ENCODE measurements at regions not wholly inside any gene's neighbourhood (a gene's known extent, or its start where the extent isn't known, plus 50 kb on each side); places are given as distances from the start of the nearest gene placed in this dataset.

GRCh38 chr4:126776361-126776760 is 856.4 kb upstream of the INTU start:
- TF ChIP-seq POLR2AphosphoS5 (IDR thresholded peaks at IDR 0.05; ENCODE audit: insufficient read depth, low read depth, low read length) (no peak), POLR2A (IDR thresholded peaks at IDR 0.05; ENCODE audit: low read depth, low read length) (no peak), CTCF (IDR thresholded peaks at IDR 0.05; ENCODE audit: extremely low read depth in 1 of 2, insufficient read depth in 1 of 2, low read depth in 1 of 2, low read length in 2 of 2) (no peak), JUN (IDR thresholded peaks at IDR 0.05; ENCODE audit: borderline replicate concordance, insufficient read depth, insufficient read length, low read depth) (no peak), EZH2 (IDR thresholded peaks at IDR 0.05; ENCODE audit: borderline replicate concordance, low read depth, low read length, severe bottlenecking) (no peak), GATA2 (IDR thresholded peaks at IDR 0.05; ENCODE audit: insufficient read depth, insufficient read length, low read depth, low read length) (no peak), MYC (IDR thresholded peaks at IDR 0.05; ENCODE audit: low read depth, low read length) (no peak), MAX (IDR thresholded peaks at IDR 0.05; ENCODE audit: insufficient read depth, insufficient read length) (no peak)
